COLO668 (cell line): ENCODE measurements at regions not wholly inside any gene's neighbourhood (a gene's known extent, or its start where the extent isn't known, plus 50 kb on each side); places are given as distances from the start of the nearest gene placed in this dataset.

Experiments
- DNase-seq: peaks from one replicate; lab custom pipeline; 2025; ENCODE audit not compliant: unreplicated experiment; lab: John Stamatoyannopoulos, UW

DNA sequence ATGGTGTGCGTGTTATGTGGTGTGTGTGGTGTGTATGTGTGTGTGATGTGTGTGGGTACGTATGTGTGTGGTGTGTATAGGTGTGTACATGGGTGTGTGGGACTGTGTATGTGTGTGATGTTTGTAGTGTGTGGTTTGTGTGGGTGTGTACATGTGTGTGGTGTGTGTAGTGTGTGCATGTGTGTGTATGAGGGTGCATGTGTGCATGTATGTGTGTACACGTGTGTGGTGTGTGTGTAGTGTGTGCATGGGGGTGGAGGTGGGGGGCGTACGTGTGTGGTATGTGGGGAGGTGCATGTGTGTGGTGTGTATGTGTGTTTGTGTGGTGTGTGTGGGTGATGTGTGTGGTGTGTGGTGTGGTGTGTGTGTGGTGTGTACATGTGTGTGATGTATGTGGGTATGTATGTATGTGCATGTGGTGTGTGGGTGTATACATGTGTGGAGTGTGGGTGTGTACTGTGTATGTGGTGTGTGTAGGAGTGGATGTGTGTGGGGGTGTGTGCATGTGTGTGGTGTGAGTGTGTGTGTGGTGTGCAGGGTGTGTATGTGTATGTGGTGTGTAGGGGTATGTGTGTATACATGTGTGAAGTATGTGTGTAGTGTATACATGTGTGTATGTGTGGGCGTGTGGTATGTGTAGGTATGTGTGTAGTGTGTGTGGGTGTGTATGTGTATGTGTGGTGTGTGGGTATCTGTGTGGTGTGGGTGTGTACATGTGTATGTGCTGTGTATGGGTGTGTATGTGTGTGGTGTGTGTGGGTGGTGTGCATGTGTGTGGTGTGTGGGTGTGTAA, 119.8 kb upstream of the GSC start:
- no peak for DNase-seq

DNA sequence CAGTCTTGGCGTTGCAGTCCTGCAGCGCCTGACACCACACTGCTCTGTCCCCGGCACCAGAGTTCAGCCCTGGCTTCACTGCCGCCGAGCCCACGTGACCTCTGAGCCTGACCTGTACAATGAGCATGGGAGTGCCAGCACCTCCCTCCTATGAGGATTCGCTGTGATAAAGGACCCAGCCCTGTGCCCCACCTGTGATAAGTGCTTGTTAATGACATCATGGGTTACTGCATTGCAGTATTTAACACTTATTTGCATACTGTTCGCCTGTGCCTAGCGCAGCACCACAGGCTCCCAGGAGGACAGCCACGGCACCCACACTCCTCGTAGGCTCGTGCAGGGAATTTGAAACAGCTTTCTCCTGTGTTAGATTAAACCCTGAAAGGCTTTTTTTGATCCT, 118.2 kb upstream of the GSC start:
- no peak for DNase-seq

DNA sequence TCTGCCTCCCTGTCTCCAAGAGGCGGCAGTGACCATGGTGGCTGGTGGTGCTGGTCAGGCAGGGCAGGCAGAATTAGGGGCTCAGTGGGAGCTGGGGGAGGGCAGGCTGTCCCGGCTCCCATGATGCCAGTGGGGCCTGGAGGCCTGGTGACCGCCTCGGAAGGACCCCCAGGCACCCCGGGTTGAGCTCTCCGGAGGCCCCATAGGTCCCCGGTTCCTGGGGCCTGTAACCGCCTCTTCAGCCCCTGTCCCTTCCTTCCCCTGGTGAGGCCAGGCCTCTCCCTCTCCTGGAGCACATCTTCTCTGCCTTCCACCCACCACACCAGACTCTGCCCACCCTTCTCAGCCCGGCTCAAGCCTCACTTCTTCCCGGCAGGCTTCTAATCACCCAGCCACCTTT, 117.7 kb upstream of the GSC start:
- DNase-seq = no peak

DNA sequence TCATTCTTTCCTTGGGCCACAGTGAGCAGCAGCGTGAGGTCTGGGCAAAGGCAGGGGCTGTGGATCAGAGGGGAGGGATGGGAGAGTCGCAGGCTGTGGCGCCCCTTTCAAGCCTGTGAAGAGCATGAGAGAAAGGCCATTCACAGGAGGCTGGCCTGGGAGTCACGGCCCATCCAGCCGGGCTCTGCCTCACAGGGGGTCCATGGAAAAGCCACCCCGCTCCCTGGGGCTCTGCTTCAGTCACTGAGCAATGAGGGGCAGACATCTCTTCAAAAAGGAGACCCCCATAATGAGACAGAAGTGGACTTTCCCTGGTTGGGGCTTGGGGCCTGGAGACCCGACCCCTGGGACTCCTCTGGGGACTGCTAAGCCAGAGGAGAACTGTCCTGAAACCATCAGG, 117.0 kb upstream of the GSC start:
- no peak for DNase-seq

DNA sequence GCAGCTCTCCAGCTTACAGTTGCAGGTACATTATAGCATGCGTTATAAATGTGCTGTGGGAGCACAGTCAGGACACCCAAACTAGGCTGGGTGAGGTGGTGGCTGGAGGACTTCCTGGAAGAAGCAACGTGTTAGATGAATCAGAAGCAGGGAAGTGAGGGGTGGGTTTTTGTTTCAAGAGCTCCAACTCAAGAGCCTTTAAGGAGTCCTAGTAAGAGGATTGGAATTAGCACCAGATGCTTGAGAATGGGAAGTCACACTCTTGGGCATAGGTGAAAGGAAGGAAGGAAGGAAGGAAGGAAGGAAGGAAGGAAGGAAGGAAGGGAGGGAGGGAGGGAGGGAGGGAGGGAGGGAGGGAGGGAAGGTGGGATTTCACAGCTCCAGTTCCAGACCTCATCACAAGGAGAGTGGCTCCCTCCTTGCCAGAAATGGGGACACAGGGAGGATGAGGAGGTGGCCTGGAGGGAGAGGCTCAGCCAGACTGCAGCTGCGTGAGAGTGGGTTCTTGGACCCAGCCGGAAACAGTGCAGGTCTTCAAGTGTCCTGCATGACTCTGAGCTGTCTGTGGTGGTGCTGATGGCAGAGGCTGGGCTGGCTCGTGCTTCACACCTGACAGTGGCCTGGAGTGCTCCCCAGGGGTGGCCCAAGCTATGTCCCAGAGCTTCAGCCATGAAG, 115.7 kb upstream of the GSC start:
- no peak for DNase-seq

DNA sequence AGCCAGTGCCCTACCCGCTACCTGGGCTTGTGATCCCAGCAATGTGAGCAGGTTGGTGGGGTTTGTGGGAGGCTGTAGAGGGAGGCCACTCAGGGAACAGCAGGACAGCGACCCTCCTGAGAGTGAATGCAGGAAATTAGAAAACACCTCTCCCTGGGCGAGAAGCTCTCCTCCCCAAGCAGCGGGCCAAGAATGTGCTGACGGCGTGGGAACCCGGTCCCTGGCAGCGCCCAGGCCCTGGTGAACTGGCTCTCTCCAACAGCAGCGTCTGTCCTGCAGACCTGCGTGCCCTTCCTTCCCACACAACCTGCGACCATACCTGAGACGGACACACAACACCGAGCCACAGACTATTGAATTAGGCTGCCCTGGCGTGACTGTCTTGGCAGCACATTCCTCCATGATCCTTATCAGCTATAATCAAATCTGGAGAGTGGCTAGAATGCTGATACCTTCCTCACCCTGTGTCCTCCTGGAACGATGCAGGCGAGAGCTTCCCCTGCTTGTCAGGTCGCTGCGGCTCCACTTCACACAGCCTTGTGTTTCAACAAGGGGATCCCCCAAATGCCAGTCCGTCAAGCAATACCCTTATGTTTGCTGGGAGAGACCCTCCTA, 114.8 kb upstream of the GSC start:
- DNase-seq = no peak

DNA sequence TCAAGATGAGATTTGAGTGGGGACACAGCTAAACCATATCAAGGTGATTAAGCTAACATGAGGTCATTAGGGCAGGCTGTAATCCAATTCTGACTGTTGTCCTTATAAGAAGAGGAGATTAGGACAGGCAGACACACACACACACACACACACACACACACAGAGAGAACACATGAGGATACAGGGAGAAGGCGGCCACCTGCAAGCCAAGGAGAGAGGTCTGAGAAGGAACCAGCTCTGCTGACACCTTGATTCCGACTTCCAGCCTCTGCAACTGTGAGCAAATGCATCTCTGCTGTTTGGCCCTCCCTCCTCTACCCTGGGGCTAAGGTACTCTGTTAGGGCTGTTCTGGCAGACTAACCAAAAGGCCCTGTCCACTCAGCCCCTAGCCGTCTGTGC, 112.5 kb upstream of the GSC start:
- no peak for DNase-seq

DNA sequence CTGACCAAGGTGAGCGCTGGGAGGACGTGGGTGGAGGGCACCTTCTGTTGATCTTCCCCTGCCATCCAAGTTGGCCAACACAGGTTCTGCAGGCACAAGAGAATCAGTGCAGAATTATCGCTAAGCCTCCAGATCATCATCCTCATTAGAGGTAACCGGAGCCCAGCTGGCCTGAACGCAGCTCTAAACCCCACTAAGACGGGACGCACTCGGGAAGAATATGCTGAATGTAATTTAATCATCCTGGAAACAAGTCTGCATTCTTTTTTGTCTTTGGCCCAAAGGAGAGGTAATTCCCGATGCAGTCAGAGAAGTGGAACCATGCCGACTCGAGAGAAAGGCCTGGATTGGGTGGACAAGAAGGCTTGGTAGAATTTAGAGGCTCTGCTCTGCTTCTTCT, 111.0 kb upstream of the GSC start:
- no peak for DNase-seq

DNA sequence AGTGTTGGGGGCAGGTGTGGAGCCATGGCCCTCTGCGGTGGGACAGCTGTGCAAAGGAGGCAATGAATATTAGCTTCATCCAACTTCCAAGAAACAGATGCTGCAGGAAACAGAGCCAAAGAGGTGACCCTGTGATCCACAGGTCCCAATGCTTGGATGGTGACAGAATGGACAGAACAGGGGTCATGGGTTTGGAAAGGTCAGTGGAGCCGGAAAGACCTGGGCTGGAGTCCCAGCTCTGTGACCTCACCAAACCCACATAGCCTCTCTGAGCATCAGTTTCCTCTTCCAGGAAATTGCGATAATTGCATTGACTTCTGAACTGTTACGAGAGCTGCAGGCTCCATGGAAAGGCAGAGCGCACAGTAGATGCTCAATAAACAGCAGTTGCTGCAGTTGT, 110.2 kb upstream of the GSC start:
- DNase-seq = no peak

DNA sequence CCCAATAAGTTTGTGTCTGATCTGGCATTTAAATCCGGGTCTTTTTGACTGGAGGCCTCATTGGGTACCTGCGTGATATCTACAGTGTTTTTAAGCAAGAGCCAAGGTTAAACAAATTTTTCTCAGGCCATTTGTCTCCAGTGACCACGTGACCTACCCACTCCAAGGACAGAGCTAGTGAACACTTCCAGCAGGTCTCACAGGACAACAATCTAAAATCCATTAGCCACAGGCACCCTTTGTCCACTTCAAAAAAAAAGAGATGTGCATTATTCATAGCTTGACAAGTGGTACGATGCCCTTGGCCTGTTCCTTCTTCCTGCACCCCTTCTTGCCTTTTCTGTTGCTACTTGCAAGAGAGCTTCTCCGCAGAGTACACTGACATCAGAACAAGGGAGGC, 109.6 kb upstream of the GSC start:
- no peak for DNase-seq

DNA sequence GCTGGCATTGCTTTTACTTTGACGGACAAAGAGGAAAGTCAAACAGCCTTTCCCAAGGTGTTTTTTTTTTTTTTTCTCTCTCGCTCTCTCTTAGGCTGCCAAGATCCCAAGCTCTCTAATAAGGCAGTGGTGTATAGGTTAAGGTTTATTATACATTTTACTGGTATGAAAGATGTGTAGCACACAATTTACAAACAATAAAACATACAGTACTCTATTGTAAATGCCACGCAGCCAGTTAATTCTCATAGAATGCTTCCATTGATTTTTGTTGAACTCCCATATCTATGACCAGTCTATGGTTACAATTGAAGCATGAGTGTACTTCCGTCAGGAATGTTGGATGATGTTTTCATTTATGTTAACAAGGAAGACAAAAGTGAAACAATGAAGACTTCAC, 106.4 kb upstream of the GSC start:
- no peak for DNase-seq

DNA sequence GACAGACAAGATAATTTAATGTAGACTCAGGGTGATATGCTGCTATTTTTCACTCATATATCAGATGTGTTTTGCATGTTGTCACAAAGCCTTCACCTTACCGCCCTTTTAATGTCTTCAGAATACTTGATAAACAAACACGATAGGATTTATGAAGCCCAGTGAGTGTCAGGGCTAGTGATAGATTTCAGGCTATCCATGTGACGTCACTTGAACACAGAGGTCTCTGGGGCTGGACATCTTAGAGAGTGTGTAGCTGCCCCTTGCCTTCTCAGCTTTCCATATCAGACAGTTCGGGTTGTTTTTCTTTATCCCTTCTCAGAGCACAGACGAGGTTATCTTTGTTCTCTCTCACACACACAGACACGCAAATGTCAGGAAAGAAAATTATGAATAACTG, 105.3 kb upstream of the GSC start:
- DNase-seq = no peak

DNA sequence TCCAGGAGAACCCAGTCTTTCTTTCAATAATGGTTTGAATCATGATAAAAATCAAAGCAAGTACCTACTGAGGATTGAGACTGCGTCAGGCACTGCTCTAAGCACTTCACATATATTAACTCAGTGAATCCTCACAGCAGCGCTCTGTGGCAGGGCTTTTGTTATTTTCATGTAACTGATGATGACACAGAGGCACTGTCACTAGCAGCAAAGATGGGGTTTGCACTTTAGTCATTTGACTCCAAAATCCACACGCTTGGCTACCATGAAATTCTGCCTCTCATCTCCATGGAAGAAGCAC, 98.8 kb upstream of the GSC start:
- DNase-seq = no peak

DNA sequence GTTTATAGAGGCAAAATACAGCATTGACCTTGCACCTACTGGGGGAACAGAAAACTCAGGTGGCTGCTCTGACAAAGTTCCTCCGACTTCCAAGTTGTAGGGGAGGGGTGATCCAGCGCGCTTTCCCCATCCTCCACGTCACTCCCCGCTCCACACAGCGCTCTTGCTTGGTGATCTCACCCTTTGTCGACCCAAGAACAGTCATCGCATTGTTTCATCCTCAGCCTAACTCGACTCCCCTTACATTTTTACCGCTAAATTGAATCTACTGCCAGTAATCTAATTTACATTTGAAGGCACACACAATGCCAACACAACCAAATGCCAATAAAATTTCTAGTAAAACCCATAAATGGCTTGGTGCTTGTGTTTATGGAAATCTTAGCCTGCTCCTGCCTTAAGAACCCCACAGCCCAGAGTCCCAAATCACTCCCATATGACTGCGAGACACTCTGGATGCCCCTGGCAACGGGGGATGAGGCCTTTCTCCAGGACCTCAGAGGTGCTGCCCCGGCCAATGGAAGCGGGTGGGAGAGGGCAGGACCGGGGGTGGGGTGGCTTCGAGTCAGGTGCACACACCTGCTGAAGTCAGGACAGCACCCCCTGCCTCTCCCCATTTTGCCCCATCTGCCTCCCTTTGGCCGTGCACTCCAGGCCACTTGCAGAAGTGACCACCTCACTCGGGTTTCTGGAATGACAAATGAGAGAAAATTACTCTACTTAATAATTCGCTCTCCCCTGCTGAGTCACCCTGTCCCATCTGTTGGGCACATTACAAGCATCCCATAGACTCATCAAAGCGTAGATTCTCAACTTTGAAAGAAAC, 98.2 kb upstream of the GSC start:
- DNase-seq = no peak

DNA sequence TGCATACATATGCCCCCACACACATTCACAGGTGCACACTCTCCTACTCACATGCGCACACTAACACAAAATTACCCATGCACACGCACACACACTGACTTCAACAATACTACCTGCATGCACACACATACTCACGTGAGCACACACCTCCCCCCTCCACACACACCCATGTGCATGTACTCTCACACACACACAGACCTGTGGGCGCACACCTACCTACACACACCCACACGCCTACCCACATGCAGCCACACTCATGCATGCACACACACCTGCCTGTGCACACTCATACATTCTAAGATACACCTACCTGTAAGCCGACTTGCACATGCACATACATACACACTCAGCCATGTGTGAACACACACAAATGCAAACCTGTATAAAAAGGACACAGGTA, 97.3 kb upstream of the GSC start:
- DNase-seq = no peak

DNA sequence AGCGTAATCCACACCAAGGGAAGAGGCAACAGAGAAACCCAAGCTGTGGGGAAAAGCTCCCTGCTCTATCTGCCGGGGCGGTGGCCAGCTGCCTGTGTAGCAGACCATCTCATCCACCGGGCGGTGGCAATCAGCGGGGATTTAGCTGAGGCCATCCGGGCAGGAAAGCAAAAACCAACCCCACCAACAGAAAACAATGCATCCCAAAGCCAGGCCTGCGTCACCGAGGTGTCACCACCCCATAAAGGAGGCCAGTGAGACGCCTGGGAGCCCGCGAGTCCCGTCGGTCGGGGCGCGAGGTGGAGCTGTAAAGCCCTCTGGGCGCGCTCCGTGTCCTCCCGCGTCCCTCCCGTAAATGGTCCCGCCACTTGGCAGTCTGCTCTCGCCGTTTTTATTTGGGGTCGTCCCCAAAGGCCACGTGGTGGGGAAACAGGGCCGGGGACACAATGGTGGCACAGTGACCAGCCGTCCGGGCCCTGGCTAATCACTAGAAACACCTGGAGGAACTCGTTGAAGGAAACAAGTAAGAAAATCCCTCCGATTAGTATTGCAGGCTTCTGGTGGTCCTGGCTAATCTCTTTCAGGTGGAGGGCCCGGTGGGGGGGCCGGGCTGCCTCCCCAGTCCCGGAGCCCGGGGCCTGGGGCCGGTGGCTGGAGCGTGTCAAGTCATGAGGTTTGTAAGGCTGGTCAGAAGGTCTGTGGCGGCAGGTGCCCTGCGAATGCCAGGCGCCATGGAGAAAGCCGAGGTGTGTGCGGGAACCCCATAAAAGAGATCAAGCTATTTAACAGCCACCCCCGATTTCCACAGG, 94.7 kb upstream of the GSC start:
- DNase-seq = no peak

DNA sequence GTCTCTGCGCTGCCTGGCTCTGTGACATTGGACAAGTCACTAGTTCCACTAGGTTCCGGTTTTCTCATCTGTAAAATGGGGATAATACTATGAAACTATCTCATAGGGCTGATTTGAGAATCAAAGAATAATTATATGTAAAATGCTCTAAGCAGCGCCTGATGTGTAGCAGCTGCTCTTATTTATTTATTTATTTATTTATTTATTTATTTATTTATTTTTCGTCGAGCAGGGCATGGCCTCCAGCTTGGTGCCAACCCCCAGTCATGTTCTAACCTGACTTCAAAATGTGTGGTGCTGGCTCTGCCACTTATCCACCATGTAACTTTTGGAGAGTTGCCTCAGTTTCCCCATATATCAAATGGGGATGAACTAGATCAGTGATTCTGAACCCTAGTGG, 93.5 kb upstream of the GSC start:
- DNase-seq = no peak

DNA sequence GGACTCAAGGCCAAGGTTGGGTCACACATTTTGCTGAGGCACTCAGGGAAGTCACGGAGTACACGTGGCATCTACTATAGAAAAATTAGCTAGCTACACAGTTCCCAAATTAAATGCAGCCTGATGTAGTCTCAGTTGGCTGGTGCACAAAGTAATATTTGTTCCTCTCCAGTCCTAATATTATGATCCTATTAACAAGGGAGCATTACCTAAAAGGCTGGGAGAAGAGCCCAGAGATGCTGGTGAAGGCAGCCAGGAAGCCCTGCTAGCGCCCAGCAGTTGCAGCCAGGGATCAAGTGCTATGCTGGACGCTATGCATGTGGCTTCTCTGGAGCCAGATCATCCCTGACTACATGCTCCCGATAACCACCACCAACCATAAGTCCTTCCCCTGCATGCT, 88.0 kb upstream of the GSC start:
- no peak for DNase-seq

DNA sequence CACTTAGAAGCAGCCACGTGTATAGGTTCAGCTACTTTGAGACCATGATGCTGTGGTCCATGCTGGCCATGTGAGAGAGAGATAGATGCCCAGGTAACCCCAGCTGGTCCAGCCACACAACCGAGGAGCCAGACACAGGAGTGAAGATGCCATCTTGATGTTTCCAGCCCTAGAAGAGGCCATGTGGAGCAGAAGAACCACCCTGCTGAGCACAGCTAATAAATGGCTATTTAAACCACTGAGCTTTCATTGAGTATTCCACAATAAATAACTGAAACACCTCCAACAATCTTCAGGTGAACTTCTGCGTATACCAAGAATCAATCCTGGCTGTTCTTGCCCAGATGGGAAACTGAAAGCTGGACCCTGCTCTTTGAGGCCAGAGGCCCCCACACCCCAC, 84.0 kb upstream of the GSC start:
- DNase-seq = no peak

DNA sequence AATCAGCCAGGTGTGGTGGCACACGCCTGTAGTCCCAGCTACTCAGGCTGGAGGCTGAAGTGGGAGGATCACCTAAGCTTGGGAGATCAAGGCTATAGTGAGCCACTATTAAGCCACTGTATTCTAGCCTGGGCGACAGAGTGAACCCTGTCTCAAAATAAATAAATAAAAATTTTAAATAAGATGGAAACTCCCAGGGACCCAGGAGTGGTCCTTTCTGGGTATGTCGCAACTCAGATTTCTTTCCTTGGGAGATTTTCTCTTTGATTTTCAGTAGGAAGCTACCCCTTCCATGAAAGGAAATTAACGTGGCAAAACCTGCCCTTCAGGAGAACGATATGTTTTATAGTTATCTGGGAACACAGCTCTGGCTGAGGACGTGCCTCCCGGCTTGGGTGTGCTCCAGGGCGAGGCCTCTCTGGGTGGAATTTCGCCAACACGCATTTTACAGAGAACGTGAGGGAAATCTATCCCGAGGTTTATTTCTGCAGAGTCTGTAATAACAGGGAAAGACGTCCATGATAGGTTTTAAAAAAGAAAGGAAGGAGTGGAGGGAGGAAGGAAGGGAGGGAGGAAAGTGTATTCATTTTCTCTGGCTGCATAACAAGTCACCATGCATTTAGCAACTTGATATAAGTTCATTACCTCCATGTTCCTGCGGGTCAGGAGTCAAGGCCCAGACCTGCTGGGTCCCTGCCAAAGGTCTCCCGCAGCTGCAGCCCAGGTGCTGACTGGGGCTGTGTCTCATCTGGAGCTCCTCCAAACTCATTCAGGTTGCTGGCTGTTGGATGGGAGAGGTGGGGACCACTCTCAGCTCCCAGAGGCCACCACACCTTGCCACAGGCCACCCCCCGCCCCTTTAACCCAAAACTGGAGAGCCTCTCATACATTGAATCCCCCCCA, 80.6 kb upstream of the GSC start:
- no peak for DNase-seq
